MM.1S (cell line): ENCODE measurements at regions not wholly inside any gene's neighbourhood (a gene's known extent, or its start where the extent isn't known, plus 50 kb on each side); places are given as distances from the start of the nearest gene placed in this dataset.

Experiments
- EZH2 ChIP-seq: fragments of 300-600 bp; sonication (generic); optimal IDR thresholded peaks from 2 replicates; pipeline ENCODE3; 2017; ENCODE audit warnings: low read depth, mild to moderate bottlenecking, antibody characterized with exemption, low read length, mixed read lengths
- EZH2phosphoT487 ChIP-seq: fragments of 300-600 bp; sonication (generic); IDR thresholded peaks from 2 replicates; pipeline ENCODE4 v1.6.1; 2018; ENCODE audit warnings: antibody characterized with exemption, low read length
- TF ChIP-seq, protein P1 (sequence below): fragments of 300-600 bp; sonication (generic); IDR thresholded peaks from 2 replicates; pipeline ENCODE4 v1.5.1; 2016; ENCODE audit warnings: antibody characterized with exemption, low read length, mixed read lengths

DNA sequence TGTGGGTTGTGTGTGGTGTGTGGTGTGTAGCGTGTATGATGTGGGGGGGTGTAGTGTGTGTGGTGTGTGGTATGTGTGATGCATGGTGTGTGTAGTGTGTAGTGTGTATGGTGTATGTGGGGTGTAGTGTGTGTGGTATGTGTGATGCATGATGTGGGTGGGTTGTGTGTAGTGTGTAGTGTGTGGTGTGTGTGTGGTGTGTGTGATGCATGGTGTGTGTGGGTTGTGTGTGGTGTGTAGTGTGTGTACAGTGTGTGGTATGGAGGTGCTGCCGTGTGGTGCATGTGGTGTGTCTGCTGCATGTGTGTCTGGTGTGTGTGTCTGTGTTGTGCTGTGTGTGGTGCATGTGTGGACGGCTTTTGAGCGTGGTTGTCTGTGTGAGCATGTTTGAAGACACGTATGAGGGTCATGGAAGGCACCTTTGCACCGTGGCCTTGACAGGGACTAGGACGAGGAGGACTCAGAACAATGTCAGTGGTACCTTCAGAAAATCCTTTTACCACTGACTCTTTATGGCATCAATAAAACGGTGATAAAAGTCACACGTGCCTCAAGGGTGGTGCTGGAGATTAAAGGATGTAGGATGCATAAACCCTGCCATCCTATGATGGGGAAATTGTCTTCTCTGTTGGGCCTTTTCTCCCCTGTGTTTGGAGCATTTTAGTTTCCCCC lies 328.7 kb upstream of the B3GAT1 start:
- TF ChIP-seq, protein P1, sequence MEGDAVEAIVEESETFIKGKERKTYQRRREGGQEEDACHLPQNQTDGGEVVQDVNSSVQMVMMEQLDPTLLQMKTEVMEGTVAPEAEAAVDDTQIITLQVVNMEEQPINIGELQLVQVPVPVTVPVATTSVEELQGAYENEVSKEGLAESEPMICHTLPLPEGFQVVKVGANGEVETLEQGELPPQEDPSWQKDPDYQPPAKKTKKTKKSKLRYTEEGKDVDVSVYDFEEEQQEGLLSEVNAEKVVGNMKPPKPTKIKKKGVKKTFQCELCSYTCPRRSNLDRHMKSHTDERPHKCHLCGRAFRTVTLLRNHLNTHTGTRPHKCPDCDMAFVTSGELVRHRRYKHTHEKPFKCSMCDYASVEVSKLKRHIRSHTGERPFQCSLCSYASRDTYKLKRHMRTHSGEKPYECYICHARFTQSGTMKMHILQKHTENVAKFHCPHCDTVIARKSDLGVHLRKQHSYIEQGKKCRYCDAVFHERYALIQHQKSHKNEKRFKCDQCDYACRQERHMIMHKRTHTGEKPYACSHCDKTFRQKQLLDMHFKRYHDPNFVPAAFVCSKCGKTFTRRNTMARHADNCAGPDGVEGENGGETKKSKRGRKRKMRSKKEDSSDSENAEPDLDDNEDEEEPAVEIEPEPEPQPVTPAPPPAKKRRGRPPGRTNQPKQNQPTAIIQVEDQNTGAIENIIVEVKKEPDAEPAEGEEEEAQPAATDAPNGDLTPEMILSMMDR = no peak
- TF ChIP-seq EZH2phosphoT487 (no peak), EZH2 (no peak)
